ENCODE measurements at regions not wholly inside any gene's neighbourhood (a gene's known extent, or its start where the extent isn't known, plus 50 kb on each side); places are given as distances from the start of the nearest gene placed in this dataset.

DNA sequence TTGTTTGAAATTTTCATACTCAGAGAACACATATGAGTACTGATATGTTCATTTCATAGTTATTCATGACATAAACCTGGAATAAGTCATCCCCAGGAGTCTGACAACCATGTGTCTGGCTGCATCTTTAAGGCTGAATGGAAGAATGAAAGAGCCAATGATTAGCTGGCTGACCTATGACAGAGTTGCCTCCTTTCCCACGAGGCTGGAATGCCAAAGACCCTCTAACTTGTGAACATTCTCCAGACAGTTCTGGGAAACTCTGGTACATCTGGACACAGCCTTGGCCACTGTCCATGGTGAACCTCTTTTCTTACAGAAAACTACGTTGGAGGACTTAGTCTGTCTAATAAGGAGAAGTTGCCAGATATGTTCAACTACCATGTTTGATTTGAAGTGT, 380.8 kb upstream of the MKI67 start:
- TF ChIP-seq, protein P1, sequence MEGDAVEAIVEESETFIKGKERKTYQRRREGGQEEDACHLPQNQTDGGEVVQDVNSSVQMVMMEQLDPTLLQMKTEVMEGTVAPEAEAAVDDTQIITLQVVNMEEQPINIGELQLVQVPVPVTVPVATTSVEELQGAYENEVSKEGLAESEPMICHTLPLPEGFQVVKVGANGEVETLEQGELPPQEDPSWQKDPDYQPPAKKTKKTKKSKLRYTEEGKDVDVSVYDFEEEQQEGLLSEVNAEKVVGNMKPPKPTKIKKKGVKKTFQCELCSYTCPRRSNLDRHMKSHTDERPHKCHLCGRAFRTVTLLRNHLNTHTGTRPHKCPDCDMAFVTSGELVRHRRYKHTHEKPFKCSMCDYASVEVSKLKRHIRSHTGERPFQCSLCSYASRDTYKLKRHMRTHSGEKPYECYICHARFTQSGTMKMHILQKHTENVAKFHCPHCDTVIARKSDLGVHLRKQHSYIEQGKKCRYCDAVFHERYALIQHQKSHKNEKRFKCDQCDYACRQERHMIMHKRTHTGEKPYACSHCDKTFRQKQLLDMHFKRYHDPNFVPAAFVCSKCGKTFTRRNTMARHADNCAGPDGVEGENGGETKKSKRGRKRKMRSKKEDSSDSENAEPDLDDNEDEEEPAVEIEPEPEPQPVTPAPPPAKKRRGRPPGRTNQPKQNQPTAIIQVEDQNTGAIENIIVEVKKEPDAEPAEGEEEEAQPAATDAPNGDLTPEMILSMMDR (IDR thresholded peaks at IDR 0.05; ENCODE audit: low read depth, low read length, missing input control): no peak
- TF ChIP-seq SP1 (IDR thresholded peaks at IDR 0.05): no peak
- TF ChIP-seq, protein P2, sequence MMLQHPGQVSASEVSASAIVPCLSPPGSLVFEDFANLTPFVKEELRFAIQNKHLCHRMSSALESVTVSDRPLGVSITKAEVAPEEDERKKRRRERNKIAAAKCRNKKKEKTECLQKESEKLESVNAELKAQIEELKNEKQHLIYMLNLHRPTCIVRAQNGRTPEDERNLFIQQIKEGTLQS (IDR thresholded peaks at IDR 0.05): no peak
- TF ChIP-seq EGR1 (IDR thresholded peaks at IDR 0.05; ENCODE audit: low read depth in 2 of 2): no peak
- no peak for TF ChIP-seq YY1 (IDR thresholded peaks at IDR 0.05)
- no peak for TF ChIP-seq RXRA (IDR thresholded peaks at IDR 0.05)
- TF ChIP-seq GABPA (IDR thresholded peaks at IDR 0.05 in 1 of 2, conservative IDR thresholded peaks at IDR 0.05 in 1 of 2): no peak

Data from liver (tissue), 3 donors.